Activated CD4-positive, alpha-beta memory T cell treated with anti-CD3 and anti-CD28 coated beads, Interleukin-2, amount 10 ng/mL, durations not matched to agents 7 days and 5 days (primary cell): ENCODE measurements at regions not wholly inside any gene's neighbourhood (a gene's known extent, or its start where the extent isn't known, plus 50 kb on each side); places are given as distances from the start of the nearest gene placed in this dataset.

Experiments
- CTCF ChIA-PET: fragments of 350-600 bp; sonication (Branson Sonifier 250); formaldehyde crosslinking; loops from one replicate; lab custom pipeline; 2021; ENCODE audit warnings: antibody characterized with exemption, inconsistent platforms; lab: Charles Lee
- POLR2A ChIA-PET: fragments of 350-600 bp; sonication (Branson Sonifier 250); formaldehyde crosslinking; loops from one replicate; lab custom pipeline; 2021; ENCODE audit warnings: antibody characterized with exemption; lab: Charles Lee
- DNase-seq: peaks from one replicate; pipeline ENCODE4 v3.0.0-alpha.2; 2020
- H3K27ac Mint-ChIP-seq: one replicate; pipeline ENCODE4 v1.8.0; 2021; ENCODE audit warnings: mild to moderate bottlenecking, mixed read lengths
- H3K27me3 Mint-ChIP-seq: one replicate; pipeline ENCODE4 v1.8.0; 2021; ENCODE audit warnings: mixed read lengths
- H3K36me3 Mint-ChIP-seq: one replicate; pipeline ENCODE4 v1.8.0; 2021; ENCODE audit warnings: low read depth, mixed read lengths
- H3K4me1 Mint-ChIP-seq: one replicate; pipeline ENCODE4 v1.8.0; 2021; ENCODE audit warnings: mixed read lengths
- H3K4me3 Mint-ChIP-seq: one replicate; pipeline ENCODE4 v1.8.0; 2021; ENCODE audit warnings: mild to moderate bottlenecking, mixed read lengths
- H3K9me3 Mint-ChIP-seq: one replicate; pipeline ENCODE4 v1.8.0; 2021; ENCODE audit warnings: mixed read lengths

DNA sequence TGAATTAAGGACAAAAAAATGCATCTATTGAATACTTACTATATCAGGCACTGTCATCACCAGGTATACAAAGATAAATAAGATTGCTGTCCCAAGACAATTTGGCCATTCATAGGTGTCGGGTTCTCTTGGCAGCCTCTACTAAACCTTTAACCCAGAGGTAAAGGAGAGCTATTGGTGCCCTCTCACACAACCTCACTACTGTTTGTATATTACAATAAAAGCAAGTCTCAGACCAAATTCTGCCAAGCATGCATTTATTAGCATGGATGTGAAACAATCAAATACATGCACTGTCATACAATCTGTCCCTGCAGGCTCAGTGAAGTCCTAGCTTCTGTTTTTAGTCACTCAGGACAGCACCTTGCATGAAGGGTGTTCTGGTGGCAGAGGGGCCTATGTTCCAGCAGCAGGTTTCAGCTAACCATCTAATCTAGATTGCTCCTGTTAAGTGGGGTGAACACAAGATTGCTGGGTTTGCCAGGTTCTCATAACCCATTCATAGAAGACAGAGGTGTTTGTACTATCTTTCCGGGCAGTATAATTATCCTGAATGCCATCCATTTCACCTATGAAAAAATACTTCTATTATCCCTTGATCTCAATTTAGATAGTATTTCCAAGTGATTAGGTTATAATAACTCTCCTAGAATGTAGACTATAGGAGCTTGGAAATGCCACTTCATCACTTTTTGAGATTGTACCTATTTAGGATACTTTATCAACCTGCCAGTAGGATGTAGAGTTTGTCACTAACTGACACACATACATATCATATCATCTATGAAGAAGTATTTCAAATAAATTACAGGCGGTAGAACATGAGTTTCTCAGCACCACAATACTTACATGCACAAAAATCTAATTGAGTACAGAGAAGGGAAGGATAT, 254.0 kb upstream of the KRR1 start:
- H3K36me3 Mint-ChIP-seq, result no peaks in the 10 kb centered on the region
- no peaks in the 10 kb centered on the region for H3K9me3 Mint-ChIP-seq
- H3K4me1 Mint-ChIP-seq, result no peaks in the 10 kb centered on the region
- CTCF ChIA-PET, result interaction anchor here (0.9 kb wide), 1 partner anchor 15 kb away, joined by 5 read pairs; no protein-coding TSS in a partner anchor
- no peak overlapping the region for H3K4me3 Mint-ChIP-seq
- no peak overlapping the region for H3K27ac Mint-ChIP-seq
- H3K27me3 Mint-ChIP-seq, result peaks cover 16% of the 10 kb centered on the region
- DNase-seq, result no peak
- POLR2A ChIA-PET, result interaction anchor here (0.8 kb wide), 1 partner anchor 266 kb away, joined by 4 read pairs; no protein-coding TSS in a partner anchor

GRCh38 chr12:75764091-75764841, 252.9 kb upstream of the KRR1 start:
- Mint-ChIP-seq H3K27ac (no peak overlapping the region), H3K4me1 (no peaks in the 10 kb centered on the region), H3K9me3 (no peaks in the 10 kb centered on the region), H3K4me3 (no peak overlapping the region), H3K27me3 (peaks cover 14% of the 10 kb centered on the region), H3K36me3 (no peaks in the 10 kb centered on the region)
- ChIA-PET POLR2A (interaction anchor here (0.8 kb wide), 1 partner anchor 267 kb away, joined by 4 read pairs; no protein-coding TSS in a partner anchor), CTCF (interaction anchor here (1.5 kb wide), 1 partner anchor 10 kb away, joined by 3 read pairs; no protein-coding TSS in a partner anchor)
- no peak for DNase-seq

DNA sequence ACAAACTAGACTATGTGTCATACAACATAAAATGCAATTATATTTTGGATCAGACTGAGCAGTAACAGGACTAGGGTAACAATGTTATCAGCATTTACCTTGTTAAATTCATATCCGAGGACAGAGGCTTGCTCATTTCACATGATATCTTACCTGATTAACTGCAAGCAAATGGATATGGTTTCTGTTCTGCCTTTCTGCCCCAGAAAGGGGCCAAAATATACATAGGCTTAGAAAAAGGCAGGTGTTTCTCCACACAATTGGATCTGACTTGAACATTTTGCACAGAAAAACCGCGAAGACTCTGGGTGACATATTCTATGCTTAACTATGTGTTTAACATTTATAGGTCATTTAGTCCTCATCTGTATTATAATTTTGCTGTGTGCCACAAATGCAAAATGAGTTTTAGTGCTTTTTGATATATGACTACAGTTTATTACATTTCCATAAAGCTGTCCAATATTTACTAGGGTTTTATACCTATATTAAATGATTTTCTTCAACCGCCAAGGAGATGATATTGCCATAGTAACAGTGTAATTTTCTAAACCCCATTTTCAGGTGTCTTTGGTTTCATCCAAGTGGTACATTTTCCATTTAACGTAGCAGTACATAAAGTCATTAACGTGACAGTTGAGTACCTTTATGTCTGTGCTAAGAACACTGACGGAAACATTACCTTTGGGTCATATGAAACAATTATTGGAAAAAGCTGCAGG, 249.3 kb upstream of the KRR1 start:
- Mint-ChIP-seq H3K4me1 (no peaks in the 10 kb centered on the region), H3K4me3 (no peak overlapping the region), H3K27me3 (peaks cover 2% of the 10 kb centered on the region), H3K9me3 (no peaks in the 10 kb centered on the region), H3K36me3 (no peaks in the 10 kb centered on the region), H3K27ac (no peak overlapping the region)
- CTCF ChIA-PET, result interaction anchor here (1.7 kb wide), 1 partner anchor 234 kb away, joined by 5 read pairs; no protein-coding TSS in a partner anchor
- no peak for DNase-seq
- POLR2A ChIA-PET, result no interaction called here

DNA sequence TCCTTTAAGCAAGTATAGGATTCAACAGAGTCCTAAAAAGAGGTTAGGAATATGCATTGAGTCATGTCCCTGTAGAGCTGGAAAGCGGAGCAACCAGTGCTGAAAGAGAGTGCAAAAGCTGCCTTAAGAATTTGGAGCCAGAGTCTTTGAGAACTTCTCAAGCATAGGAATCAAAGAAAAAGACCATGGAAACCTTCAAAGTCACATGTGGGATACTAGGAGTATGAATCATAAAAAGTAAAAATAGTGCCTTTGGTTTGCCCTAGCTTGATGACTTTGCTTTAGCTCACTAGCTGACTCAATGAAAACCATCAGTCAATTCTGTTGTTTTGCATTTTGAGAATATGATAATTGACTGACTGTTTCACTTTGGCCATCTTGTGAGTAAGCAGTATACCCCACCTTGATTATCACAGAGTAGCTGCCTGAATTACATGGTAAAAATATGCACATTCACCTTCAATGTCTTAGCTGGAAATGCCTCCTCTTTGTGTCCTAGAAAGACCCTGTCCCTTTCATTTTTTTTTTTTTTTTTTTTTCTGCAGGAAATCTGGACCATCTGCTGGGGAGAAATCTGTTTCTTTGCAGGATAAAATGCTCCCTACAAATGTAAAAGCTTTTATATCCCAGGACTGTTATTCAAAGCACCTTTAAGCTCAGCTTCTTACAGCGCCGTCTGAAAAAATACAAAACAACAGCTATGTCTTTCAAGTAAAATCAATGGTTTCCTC, 248.6 kb upstream of the KRR1 start:
- Mint-ChIP-seq H3K4me3 (no peak overlapping the region), H3K9me3 (no peaks in the 10 kb centered on the region), H3K27me3 (peaks cover 1% of the 10 kb centered on the region), H3K27ac (no peak overlapping the region), H3K4me1 (peaks cover 5% of the 10 kb centered on the region), H3K36me3 (no peaks in the 10 kb centered on the region)
- POLR2A ChIA-PET, result no interaction called here
- DNase-seq, result no peak
- CTCF ChIA-PET, result interaction anchor here (1.7 kb wide), 1 partner anchor 233 kb away, joined by 5 read pairs; no protein-coding TSS in a partner anchor

DNA sequence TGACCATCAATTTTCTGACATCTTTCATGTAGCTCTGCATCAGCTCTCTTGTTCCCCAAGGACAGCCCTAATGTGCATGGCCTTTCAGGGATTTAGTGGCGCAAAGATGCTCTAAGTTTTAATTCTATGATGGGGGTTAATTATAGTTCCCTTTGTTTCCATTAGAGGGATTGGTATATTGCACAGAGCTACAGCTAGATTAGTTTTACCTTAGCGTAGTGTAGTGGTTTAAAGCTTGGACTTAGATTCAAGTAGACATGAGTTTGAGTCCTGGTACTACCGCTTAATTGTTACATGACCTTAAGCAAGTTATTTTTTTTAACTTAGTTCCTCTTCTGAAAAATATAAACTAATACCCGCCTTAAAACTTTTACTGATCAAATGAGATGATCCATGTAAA, 247.8 kb upstream of the KRR1 start:
- ChIA-PET CTCF (interaction anchor here (1.7 kb wide), 1 partner anchor 232 kb away, joined by 5 read pairs; no protein-coding TSS in a partner anchor), POLR2A (no interaction called here)
- H3K4me1 Mint-ChIP-seq, result peaks cover 13% of the 10 kb centered on the region
- no peak overlapping the region for H3K4me3 Mint-ChIP-seq
- peaks cover 1% of the 10 kb centered on the region for H3K27me3 Mint-ChIP-seq
- no peaks in the 10 kb centered on the region for H3K9me3 Mint-ChIP-seq
- H3K27ac Mint-ChIP-seq, result no peak overlapping the region
- no peaks in the 10 kb centered on the region for H3K36me3 Mint-ChIP-seq
- no peak for DNase-seq

- no peak overlapping the region for H3K27ac Mint-ChIP-seq
- H3K4me3 Mint-ChIP-seq, result no peak overlapping the region
- peaks cover 18% of the 10 kb centered on the region for H3K4me1 Mint-ChIP-seq
- no peak for DNase-seq
- ChIA-PET CTCF (no interaction called here), POLR2A (no interaction called here)
- no peaks in the 10 kb centered on the region for H3K36me3 Mint-ChIP-seq
- peaks cover 1% of the 10 kb centered on the region for H3K27me3 Mint-ChIP-seq
- H3K9me3 Mint-ChIP-seq, result no peaks in the 10 kb centered on the region
Observed at GRCh38 chr12:75756771-75757170, 245.4 kb upstream of the KRR1 start.

DNA sequence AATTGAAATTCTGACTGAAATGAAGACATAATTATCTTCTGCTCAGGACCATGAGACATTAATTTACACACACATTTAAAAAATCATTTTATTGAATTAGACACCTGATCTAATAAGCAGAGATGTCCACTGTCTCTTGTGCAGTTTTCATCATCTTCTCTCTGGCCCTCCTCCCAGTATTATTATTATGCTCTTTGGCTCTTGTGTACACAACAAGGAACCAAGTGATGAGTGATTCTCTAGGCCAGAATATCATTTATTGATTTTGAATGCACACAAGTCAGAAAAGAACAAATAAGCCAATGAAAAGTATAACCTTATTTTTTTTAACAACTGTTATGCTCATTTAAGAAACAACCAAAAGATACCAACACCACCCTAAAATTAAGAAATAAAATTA, 244.7 kb upstream of the KRR1 start:
- Mint-ChIP-seq H3K4me3 (no peak overlapping the region), H3K27ac (no peak overlapping the region), H3K36me3 (no peaks in the 10 kb centered on the region), H3K4me1 (peaks cover 18% of the 10 kb centered on the region), H3K9me3 (no peaks in the 10 kb centered on the region), H3K27me3 (peaks cover 1% of the 10 kb centered on the region)
- ChIA-PET POLR2A (no interaction called here), CTCF (interaction anchor here (0.6 kb wide), 1 partner anchor 229 kb away, joined by 3 read pairs; no protein-coding TSS in a partner anchor)
- no peak for DNase-seq

GRCh38 chr12:75754698-75755097, 243.3 kb upstream of the KRR1 start:
- POLR2A ChIA-PET, result interaction anchor here (0.6 to 1.9 kb wide), 2 partner anchors 35 to 276 kb away, joined by 3 to 8 read pairs; partner anchors contain the start of gene PHLDA1
- H3K27ac Mint-ChIP-seq, result no peak overlapping the region
- H3K36me3 Mint-ChIP-seq, result no peaks in the 10 kb centered on the region
- no peak for DNase-seq
- peaks cover 3% of the 10 kb centered on the region for H3K27me3 Mint-ChIP-seq
- H3K9me3 Mint-ChIP-seq, result peaks cover 2% of the 10 kb centered on the region
- peaks cover 18% of the 10 kb centered on the region for H3K4me1 Mint-ChIP-seq
- H3K4me3 Mint-ChIP-seq, result no peak overlapping the region
- CTCF ChIA-PET, result interaction anchor here (1.1 to 1.3 kb wide), 3 partner anchors 9 to 277 kb away, joined by 3 to 5 read pairs (median 3); partner anchors contain the start of gene PHLDA1

- no peak for DNase-seq
- H3K4me1 Mint-ChIP-seq, result peaks cover 18% of the 10 kb centered on the region
- H3K4me3 Mint-ChIP-seq, result no peak overlapping the region
- peaks cover 3% of the 10 kb centered on the region for H3K27me3 Mint-ChIP-seq
- H3K36me3 Mint-ChIP-seq, result no peaks in the 10 kb centered on the region
- peaks cover 2% of the 10 kb centered on the region for H3K9me3 Mint-ChIP-seq
- POLR2A ChIA-PET, result interaction anchor here (0.6 to 1.9 kb wide), 2 partner anchors 34 to 277 kb away, joined by 3 to 8 read pairs; partner anchors contain the start of gene PHLDA1
- CTCF ChIA-PET, result interaction anchor here (1.1 to 1.3 kb wide), 3 partner anchors 9 to 277 kb away, joined by 3 to 5 read pairs (median 3); partner anchors contain the start of gene PHLDA1
- H3K27ac Mint-ChIP-seq, result no peak overlapping the region
Observed at GRCh38 chr12:75754141-75754540, 242.7 kb upstream of the KRR1 start.

- peaks cover 18% of the 10 kb centered on the region for H3K4me1 Mint-ChIP-seq
- ChIA-PET POLR2A (no interaction called here), CTCF (no interaction called here)
- peaks cover 2% of the 10 kb centered on the region for H3K36me3 Mint-ChIP-seq
- H3K27ac Mint-ChIP-seq, result no peak overlapping the region
- H3K4me3 Mint-ChIP-seq, result no peak overlapping the region
- peaks cover 2% of the 10 kb centered on the region for H3K9me3 Mint-ChIP-seq
- DNase-seq, result no peak
- peaks cover 5% of the 10 kb centered on the region for H3K27me3 Mint-ChIP-seq
Observed at GRCh38 chr12:75751769-75752471, 240.5 kb upstream of the KRR1 start.

GRCh38 chr12:75750716-75751306, 239.4 kb upstream of the KRR1 start:
- Mint-ChIP-seq H3K27me3 (peaks cover 7% of the 10 kb centered on the region), H3K36me3 (peaks cover 2% of the 10 kb centered on the region), H3K4me3 (no peak overlapping the region), H3K9me3 (peaks cover 2% of the 10 kb centered on the region), H3K4me1 (peaks cover 18% of the 10 kb centered on the region), H3K27ac (no peak overlapping the region)
- ChIA-PET POLR2A (no interaction called here), CTCF (no interaction called here)
- DNase-seq, result no peak
